Neural progenitor cell (in vitro differentiated cells): ENCODE measurements at regions not wholly inside any gene's neighbourhood (a gene's known extent, or its start where the extent isn't known, plus 50 kb on each side); places are given as distances from the start of the nearest gene placed in this dataset.

Source experiments
- CTCF ChIP-seq: fragments of 200-600 bp; sonication (generic); IDR thresholded peaks from 2 replicates; pipeline ENCODE4 v1.5.1; 2017; ENCODE audit warnings: antibody characterized with exemption, mild to moderate bottlenecking
- EZH2 ChIP-seq: fragments of 200-600 bp; sonication (generic); IDR thresholded peaks from 2 replicates; pipeline ENCODE4 v1.6.1; 2017; ENCODE audit warnings: antibody characterized with exemption, mild to moderate bottlenecking, moderate library complexity
- EZH2phosphoT487 ChIP-seq: fragments of 200-600 bp; sonication (generic); IDR thresholded peaks from 2 replicates; pipeline ENCODE4 v1.6.1; 2017; ENCODE audit warnings: antibody characterized with exemption

GRCh38 chr22:48045369-48045768 lies 1282.9 kb downstream of the TBC1D22A start:
- TF ChIP-seq CTCF (no peak), EZH2 (no peak), EZH2phosphoT487 (no peak)
